ENCODE measurements at regions not wholly inside any gene's neighbourhood (a gene's known extent, or its start where the extent isn't known, plus 50 kb on each side); places are given as distances from the start of the nearest gene placed in this dataset.

GRCh38 chr10:100652406-100653135 is 92.8 kb upstream of the PAX2 start:
- Histone ChIP-seq H3K4ac (ENCODE audit: low read depth, low read length) (no peak overlapping the region), H3K9me3 (ENCODE audit: control insufficient read depth, insufficient read depth, low read length) (peaks cover 1% of the 10 kb centered on the region; the same call in 1 of the 2 replicates), H3K23ac (ENCODE audit: low read depth, low read length) (no peak overlapping the region), H4K5ac (ENCODE audit: low read depth, low read length) (no peak overlapping the region), H3K27ac (ENCODE audit: insufficient read depth, low read length) (no peak overlapping the region), H2AK5ac (ENCODE audit: low read depth, low read length) (no peak overlapping the region), H3K4me1 (ENCODE audit: control insufficient read depth, insufficient read depth, low read length) (no peaks in the 10 kb centered on the region; the same call in 1 of the 2 replicates), H3K4me2 (ENCODE audit: low read depth, low read length) (no peak overlapping the region), H3K14ac (replicated peaks; ENCODE audit: low read depth, low read length) (no peak overlapping the region), H4K8ac (ENCODE audit: low read depth in 2 of 2, low read length in 2 of 2) (no peak overlapping the region), H3K9me1 (ENCODE audit: insufficient read depth, low read length) (no peaks in the 10 kb centered on the region), H3K27me3 (ENCODE audit: control insufficient read depth, insufficient read depth, low read length) (peaks cover 51% of the 10 kb centered on the region), H3K56ac (ENCODE audit: extremely low read depth, insufficient read depth, low read length) (no peak overlapping the region), H3K79me1 (ENCODE audit: low read depth in 1 of 2, low read length in 2 of 2) (no peaks in the 10 kb centered on the region), H2BK120ac (ENCODE audit: low read depth, low read length) (no peak overlapping the region), H2AFZ (replicated peaks; ENCODE audit: low read length, poor library complexity) (no peak overlapping the region), H3K9ac (ENCODE audit: low read depth, low read length) (no peak overlapping the region), H2BK15ac (ENCODE audit: low read depth, low read length) (no peak overlapping the region), H3K18ac (ENCODE audit: low read depth, low read length) (no peak overlapping the region), H2BK20ac (ENCODE audit: low read depth, low read length) (no peak overlapping the region), H4K91ac (ENCODE audit: insufficient read depth, low read depth, low read length) (no peak overlapping the region), H3K36me3 (ENCODE audit: control insufficient read depth, insufficient read depth, low read length) (no peaks in the 10 kb centered on the region), H2BK5ac (ENCODE audit: low read depth, low read length, poor library complexity, severe bottlenecking) (no peak overlapping the region), H4K20me1 (ENCODE audit: insufficient read depth, low read length) (no peaks in the 10 kb centered on the region; the same call in 1 of the 2 replicates), H3K4me3 (ENCODE audit: insufficient read depth, low read depth, low read length) (no peak overlapping the region), H2AK9ac (replicated peaks; ENCODE audit: low read depth, low read length, poor library complexity) (no peak overlapping the region)
- TF ChIP-seq ELK1 (IDR thresholded peaks at IDR 0.05; ENCODE audit: borderline replicate concordance, low read depth, low read length) (no peak), RAD21 (IDR thresholded peaks at IDR 0.05; ENCODE audit: low read length) (no peak), NFE2L2 (IDR thresholded peaks at IDR 0.05; ENCODE audit: low read depth, low read length) (no peak), MAZ (IDR thresholded peaks at IDR 0.05; ENCODE audit: borderline replicate concordance, low read depth, low read length) (no peak), CEBPB (IDR thresholded peaks at IDR 0.05; ENCODE audit: low read depth, low read length) (no peak), USF2 (IDR thresholded peaks at IDR 0.05; ENCODE audit: low read depth, low read length) (no peak), RFX5 (IDR thresholded peaks at IDR 0.05; ENCODE audit: low read depth, low read length) (no peak), BHLHE40 (IDR thresholded peaks at IDR 0.05; ENCODE audit: low read depth, low read length) (no peak), SMC3 (IDR thresholded peaks at IDR 0.05; ENCODE audit: low read depth, low read length) (no peak), MAFK (IDR thresholded peaks at IDR 0.05; ENCODE audit: low read depth, low read length) (no peak), FOS (IDR thresholded peaks at IDR 0.05; ENCODE audit: low read depth, low read length) (no peak), POLR2A (IDR thresholded peaks at IDR 0.05; ENCODE audit: low read depth, low read length) (no peak), MXI1 (IDR thresholded peaks at IDR 0.05; ENCODE audit: borderline replicate concordance, low read depth, low read length) (no peak), CTCF (conservative IDR thresholded peaks at IDR 0.05; ENCODE audit: low read depth, low read length) (no peak), CHD1 (IDR thresholded peaks at IDR 0.05; ENCODE audit: low read depth, low read length) (no peak)
- POLR2A ChIA-PET (ENCODE audit: unreplicated experiment), result no interaction called here
- no peak for ATAC-seq (ENCODE audit: low read depth)
- BruUV-seq (replicated peaks), result no TSS peak
- intact Hi-C loops (cut with micrococcal nuclease) (no loop called here), dilution Hi-C loops (cut with HindIII; ENCODE audit: low sequenced_read_pairs, unreplicated experiment) (no loop called here), in situ Hi-C loops (cut with MboI; ENCODE audit: low sequenced_read_pairs) (no loop called here)
- no peak for DNase-seq
- CTCF ChIA-PET, result no interaction called here
- WGBS, 2 experiments (ENCODE audit: extremely low coverage in 2 of 2, insufficient read length in 1 of 2), result 53% methylated on average over 2 of the region's 7 CpGs; no CpG with 5 or more reads in 1 of the 2 experiments
